NOMO-1 treated with dmso at 0.1 percent for 144 hours (cell line): ENCODE measurements at regions not wholly inside any gene's neighbourhood (a gene's known extent, or its start where the extent isn't known, plus 50 kb on each side); places are given as distances from the start of the nearest gene placed in this dataset.
"Not testable (repeated sequence)": the region's sequence is repeated elsewhere in the genome, so short reads cannot be mapped to it uniquely, and the experiment has no call there.

Experiments
- DNase-seq: peaks from one replicate; lab custom pipeline; 2025; ENCODE audit not compliant: unreplicated experiment; lab: John Stamatoyannopoulos, UW

DNA sequence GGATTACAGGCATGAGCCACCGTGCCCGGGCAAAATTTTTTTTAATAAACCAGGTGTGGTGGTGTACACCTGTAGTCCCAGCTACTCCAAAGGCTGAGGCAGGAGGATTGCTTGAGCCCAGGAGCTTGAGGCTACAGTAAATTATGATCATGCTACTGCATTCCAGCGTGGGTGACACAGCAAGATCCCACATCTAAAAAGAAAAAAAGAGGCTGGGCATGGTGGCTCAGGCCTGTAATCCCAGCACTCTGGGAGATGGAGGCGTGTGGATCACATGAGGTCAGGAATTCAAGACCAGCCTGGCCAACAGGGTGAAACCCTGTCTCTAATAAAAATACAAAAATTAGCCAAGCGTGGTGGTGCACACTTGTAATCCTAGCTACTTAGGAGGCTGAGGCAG, 125.6 kb downstream of the ZNF281 start:
- not testable (repeated sequence) for DNase-seq

DNA sequence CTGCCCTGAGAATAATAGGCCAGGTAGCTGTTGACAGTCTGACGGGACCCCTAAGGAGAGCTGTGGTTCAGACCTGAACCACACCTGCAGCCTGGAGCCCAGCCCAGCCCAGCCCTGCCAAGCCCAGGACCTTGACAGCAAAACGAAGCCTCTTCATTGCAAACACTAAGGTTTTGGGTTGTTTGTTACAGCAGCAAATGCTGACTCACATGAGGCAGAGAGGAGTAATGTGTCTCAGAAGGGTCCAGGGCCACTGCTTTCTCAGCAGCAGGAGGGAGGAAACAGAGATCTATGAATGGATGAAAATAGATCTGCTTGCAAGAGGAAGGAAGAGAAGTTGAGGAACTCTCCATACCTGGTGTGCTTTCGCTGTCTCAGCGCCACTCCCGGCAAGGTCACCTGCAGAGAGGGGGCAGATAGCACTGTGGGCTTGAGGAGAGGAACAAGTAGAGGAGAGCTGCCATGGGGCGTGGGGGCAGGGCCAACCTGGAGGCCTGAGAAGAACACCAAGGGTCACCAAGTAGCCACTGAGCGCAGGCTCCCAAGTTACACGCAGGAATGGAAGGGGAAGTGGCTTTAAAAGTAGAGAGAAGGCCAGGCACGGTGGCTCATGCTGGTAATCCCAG, 127.2 kb downstream of the ZNF281 start:
- DNase-seq, result no peak

DNA sequence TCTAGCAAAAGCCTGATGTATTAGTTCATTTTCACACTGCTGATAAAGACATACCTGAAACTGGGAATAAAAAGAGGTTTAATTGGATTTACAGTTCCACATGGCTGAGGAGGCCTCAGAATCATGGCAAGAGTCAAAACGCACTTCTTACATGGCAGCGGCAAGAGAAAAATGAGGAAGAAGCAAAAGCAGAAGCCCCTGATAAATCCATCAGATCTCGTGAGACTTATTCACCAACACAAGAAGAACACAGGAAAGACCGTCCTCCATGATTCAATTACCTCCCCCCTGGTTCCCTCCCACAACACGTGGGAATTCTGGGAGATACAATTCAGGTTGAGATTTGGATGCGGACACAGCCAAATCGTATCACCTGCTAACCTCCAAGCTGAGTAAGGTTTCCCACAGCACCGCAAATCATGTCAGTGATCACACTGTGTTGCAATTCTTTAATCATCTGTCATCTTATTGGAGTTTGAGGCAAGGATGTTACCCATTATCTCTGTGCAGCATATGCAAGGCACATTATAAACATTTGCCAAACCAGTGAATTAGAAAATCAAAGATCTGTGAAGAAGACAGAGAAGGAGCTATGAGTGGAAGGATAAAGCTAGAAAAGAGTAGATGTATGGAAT, 128.5 kb downstream of the ZNF281 start:
- DNase-seq, result no peak

- no peak for DNase-seq
Measured at GRCh38 chr1:200279810-200280411, 129.9 kb downstream of the ZNF281 start.

- DNase-seq, result no peak
Measured at GRCh38 chr1:200275816-200276453, 133.9 kb downstream of the ZNF281 start.

DNA sequence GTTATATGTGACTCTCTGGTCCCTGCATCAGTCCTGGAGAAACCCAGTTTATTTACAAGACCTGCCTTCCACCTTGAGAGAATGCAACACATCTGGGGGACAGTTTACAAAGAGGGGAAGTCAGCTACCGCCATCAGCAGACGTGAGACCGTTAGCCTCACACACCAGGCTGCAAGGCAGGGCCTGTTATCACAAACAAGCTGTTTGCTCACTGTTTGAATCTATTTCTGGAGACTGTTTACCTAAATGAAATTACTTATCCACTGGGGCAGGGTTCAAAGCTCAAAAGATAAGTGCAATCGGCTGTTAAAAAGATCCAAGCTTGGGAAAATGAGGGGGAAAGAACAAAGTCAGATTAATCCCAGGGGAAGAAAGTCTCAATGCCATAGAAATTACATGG, 134.4 kb downstream of the ZNF281 start:
- DNase-seq, result no peak

- DNase-seq, result no peak
Measured at GRCh38 chr1:200274116-200274515, 135.7 kb downstream of the ZNF281 start.

- no peak for DNase-seq
Measured at GRCh38 chr1:200272481-200273068, 137.3 kb downstream of the ZNF281 start.

DNA sequence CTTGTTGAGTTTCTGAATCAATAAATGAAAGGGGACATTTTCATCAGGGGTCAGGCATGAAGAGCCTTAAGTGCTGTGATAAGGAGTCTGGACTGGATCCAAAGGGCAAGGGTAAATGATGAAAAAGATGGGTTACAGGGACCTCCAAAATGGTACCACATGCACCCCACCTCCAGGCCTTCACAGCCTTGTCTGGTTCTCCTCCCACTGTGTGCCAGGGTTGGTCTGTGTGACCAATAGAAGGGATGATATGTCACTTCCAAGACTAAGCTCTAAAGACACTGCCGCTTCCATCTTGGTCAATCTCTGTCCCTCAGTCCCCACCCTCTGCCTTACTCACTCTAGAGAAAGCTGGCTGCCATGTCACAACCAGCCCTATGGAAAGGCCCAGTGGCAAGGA, 140.6 kb downstream of the ZNF281 start:
- no peak for DNase-seq

DNA sequence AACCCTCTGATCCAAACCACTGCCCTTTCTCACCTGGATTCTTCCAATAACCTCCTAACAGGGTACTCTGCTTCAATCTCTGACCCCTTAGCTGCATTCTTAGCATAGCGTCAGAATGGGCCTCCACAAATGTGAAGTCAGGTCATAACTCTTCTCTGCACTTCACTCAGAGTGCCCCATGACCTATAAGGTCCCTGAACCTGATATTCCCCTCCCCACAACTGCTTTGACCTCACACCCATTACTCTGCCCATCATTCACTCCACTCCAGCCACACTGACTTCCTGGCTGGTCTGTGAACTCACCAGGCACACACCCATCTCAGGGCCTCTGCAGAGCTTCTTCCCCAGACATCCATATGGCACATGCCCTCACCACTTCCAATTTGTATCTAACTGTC, 141.9 kb downstream of the ZNF281 start:
- no peak for DNase-seq

- no peak for DNase-seq
Measured at GRCh38 chr1:200267458-200267857, 142.4 kb downstream of the ZNF281 start.

GRCh38 chr1:200266871-200267270, 143.0 kb downstream of the ZNF281 start:
- no peak for DNase-seq

- DNase-seq, result no peak
Measured at GRCh38 chr1:200265881-200266280, 144.0 kb downstream of the ZNF281 start.

DNA sequence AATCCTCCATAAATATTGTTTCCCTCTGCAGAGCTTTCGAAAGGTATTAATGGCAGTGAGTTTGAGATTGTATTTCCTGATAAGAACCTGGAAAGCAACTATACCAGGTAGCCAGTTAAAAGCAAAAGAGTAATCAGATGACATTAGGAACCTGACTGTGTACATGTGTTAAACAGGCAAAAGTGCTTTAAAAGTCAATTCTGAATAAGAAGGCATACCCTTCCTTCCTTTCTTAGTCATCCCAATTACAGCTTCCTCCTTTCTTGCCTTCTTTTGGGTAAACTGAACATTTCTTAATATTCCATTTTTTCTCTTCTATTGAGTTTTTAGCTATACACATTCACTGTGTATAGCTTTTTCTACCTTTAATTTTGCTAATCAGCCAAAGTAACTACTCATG, 144.7 kb downstream of the ZNF281 start:
- peak; percentile 22 for DNase-seq

DNA sequence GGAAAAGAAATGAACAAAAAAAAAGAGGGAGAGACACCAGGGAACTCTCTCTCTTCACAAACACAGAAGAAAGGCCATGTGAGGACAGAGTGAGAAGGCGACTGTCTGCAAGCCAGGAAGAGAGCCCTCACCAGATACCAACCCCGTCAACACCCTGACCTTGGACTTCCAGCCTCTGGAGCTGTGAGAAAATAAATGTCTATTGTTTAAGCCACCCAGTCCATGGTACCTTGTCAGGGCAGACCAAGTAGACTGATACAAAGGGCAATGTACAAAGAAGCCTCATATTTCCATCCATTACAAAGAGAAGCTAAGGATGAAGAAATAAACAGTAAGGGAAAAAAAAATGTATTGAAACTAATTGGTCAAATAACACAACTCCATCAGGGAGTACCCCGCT, 146.6 kb downstream of the ZNF281 start:
- DNase-seq, result no peak

DNA sequence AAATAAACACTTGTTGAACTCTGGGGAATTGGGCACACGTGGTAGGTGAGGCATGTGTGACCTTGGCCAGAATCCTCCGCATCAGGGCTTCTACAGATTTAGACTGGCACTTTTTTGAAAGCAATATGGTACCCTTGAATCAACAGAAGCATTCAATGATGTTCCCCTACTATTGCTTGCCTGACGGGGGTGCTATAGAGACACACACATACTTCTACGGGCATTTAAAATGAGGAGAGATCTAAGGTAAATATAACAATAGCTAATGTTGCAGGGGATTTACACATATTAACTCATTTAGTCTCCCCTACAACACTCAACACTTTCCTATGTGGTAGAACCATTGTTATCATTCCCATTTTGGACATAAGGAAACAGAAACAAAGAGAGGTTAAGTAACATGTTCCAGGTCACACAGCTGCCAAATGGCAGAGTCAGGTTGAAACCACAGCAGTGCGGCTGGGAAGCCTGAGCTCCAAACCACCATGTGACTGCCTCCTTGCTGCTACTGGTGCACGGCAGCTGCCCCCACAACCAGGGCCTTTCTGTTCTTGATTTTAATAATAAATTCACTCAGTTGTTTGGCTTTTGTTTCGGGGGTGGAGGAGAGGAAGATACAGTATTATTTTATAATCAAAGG, 147.4 kb downstream of the ZNF281 start:
- no peak for DNase-seq

- no peak for DNase-seq
Measured at GRCh38 chr1:200260597-200261335, 149.1 kb downstream of the ZNF281 start.

DNA sequence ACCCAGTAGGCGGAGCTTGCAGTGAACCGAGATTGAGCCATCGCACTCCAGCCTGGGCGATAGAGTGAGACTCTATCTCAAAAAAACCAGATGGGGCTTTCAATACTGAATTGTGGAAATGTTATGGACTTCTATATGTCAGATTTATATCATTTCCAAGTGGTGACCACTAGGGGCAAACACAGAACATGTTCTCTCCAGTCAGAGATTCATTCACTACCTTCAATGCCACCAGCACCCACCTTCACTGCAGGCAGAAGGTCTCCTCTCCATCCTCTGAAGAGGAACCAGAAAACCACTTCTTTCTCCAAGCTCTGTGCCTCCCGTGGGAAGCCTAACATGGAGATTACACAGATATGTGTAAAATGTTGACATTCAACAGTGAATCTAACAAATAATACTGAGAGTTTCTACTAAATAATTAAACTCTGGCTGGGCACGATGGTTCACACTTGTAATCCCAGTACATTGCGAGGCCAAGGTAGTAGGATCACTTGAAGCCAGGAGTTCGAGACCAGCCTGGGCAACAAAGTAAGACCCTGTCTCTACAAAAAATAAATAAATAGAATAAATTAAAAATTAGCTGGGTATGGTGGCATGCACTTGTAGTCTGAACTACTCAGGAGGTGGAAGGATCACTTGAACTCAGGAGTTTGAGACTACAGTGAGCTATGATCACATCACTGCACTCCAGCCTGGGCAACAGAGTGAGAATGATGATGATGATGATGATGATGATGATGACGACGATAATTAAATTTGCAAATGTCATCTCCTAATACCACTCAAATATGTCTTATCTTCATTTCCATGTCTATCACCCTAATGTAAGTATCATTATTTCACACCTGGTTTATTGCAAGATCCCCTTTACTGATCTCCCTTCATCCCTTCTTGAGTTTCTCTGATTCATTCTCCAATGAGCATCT, 151.1 kb downstream of the ZNF281 start:
- no peak for DNase-seq

- no peak for DNase-seq
Measured at GRCh38 chr1:200257235-200257634, 152.6 kb downstream of the ZNF281 start.

DNA sequence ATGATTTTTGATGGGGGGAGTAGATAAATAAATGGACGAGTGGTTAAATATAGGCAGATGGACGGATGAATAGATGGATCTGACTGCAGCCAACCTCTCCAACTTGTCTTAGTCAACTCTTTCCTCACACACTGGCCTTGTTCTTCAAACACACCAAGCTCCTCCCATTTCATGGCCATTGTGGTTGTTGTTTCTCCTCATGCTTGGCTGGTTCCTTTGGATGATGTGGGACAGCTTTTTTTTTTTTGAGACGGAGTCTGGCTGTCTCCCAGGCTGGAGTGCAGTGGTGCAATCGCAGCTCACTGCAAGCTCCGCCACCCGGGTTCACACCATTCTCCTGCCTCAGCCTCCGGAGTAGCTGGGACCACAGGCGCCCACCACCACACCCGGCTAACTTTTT, 155.2 kb downstream of the ZNF281 start:
- not testable (repeated sequence) for DNase-seq
